IMR-90 (cell line): ENCODE measurements at regions not wholly inside any gene's neighbourhood (a gene's known extent, or its start where the extent isn't known, plus 50 kb on each side); places are given as distances from the start of the nearest gene placed in this dataset.

Source experiments
- CEBPB ChIP-seq: IDR thresholded peaks from 2 replicates; pipeline ENCODE4 v1.6.1; 2012; ENCODE audit warnings: low read depth, low read length, improper control_type of control experiment
- CHD1 ChIP-seq: IDR thresholded peaks from 2 replicates; pipeline ENCODE4 v1.6.1; 2012; ENCODE audit warnings: low read depth, low read length, improper control_type of control experiment
- FOS ChIP-seq: fragments of 150-350 bp; IDR thresholded peaks from 2 replicates; pipeline ENCODE4 v1.6.1; 2016; ENCODE audit warnings: low read depth, low read length
- MAFK ChIP-seq: IDR thresholded peaks from 2 replicates; pipeline ENCODE4 v1.6.1; 2012; ENCODE audit warnings: low read depth, low read length, improper control_type of control experiment
- POLR2A ChIP-seq: IDR thresholded peaks from 2 replicates; pipeline ENCODE4 v1.6.1; 2012; ENCODE audit warnings: mild to moderate bottlenecking, low read depth, low read length
- RAD21 ChIP-seq: IDR thresholded peaks from 2 replicates; pipeline ENCODE4 v1.6.1; 2012; ENCODE audit warnings: low read length, improper control_type of control experiment
- RFX5 ChIP-seq: IDR thresholded peaks from 2 replicates; pipeline ENCODE4 v1.8.0; 2012; ENCODE audit warnings: low read depth, mild to moderate bottlenecking, low read length, moderate library complexity
- TF ChIP-seq, protein P1 (sequence below): conservative IDR thresholded peaks from 2 replicates; pipeline ENCODE4 v1.5.1; 2012; ENCODE audit warnings: mild to moderate bottlenecking, low read depth, low read length, improper control_type of control experiment
- TF ChIP-seq, protein P2 (sequence below): fragments of 150-350 bp; IDR thresholded peaks from 2 replicates; pipeline ENCODE4 v1.6.1; 2016; ENCODE audit warnings: low read depth, mild to moderate bottlenecking, low read length, moderate library complexity, borderline replicate concordance

DNA sequence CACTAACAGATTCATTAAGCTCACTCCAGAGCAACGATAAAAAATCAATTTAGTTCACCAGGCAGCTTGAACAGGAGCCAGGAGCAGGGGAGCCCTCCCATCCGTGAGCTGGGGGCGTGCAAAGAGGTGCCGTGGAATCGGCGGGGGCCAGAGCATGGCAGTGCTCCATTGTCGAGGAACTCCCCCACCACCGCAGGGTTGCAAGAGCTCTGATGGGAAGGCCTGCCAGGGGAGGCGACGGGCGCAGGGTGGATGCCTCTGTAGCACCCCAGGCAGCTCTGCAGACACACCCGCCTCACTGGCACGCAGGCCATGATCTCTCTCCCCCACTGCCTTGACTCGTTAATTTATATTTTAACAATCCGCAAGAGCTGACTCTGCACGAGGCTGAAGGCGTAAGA, 433.2 kb downstream of the MIAT start:
- no peak for TF ChIP-seq FOS
- no peak for TF ChIP-seq POLR2A
- TF ChIP-seq CEBPB, result no peak
- TF ChIP-seq, protein P1, sequence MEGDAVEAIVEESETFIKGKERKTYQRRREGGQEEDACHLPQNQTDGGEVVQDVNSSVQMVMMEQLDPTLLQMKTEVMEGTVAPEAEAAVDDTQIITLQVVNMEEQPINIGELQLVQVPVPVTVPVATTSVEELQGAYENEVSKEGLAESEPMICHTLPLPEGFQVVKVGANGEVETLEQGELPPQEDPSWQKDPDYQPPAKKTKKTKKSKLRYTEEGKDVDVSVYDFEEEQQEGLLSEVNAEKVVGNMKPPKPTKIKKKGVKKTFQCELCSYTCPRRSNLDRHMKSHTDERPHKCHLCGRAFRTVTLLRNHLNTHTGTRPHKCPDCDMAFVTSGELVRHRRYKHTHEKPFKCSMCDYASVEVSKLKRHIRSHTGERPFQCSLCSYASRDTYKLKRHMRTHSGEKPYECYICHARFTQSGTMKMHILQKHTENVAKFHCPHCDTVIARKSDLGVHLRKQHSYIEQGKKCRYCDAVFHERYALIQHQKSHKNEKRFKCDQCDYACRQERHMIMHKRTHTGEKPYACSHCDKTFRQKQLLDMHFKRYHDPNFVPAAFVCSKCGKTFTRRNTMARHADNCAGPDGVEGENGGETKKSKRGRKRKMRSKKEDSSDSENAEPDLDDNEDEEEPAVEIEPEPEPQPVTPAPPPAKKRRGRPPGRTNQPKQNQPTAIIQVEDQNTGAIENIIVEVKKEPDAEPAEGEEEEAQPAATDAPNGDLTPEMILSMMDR, result no peak
- TF ChIP-seq MAFK, result no peak
- no peak for TF ChIP-seq CHD1
- no peak for TF ChIP-seq RAD21
- TF ChIP-seq RFX5, result no peak
- TF ChIP-seq, protein P2, sequence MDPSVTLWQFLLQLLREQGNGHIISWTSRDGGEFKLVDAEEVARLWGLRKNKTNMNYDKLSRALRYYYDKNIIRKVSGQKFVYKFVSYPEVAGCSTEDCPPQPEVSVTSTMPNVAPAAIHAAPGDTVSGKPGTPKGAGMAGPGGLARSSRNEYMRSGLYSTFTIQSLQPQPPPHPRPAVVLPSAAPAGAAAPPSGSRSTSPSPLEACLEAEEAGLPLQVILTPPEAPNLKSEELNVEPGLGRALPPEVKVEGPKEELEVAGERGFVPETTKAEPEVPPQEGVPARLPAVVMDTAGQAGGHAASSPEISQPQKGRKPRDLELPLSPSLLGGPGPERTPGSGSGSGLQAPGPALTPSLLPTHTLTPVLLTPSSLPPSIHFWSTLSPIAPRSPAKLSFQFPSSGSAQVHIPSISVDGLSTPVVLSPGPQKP, result no peak
